OCI-LY3 (cell line): ENCODE measurements at regions not wholly inside any gene's neighbourhood (a gene's known extent, or its start where the extent isn't known, plus 50 kb on each side); places are given as distances from the start of the nearest gene placed in this dataset.

Experiments
- CTCF ChIP-seq: fragments of 200-600, 300-600 bp; sonication (generic); IDR thresholded peaks from 2 replicates; pipeline ENCODE4 v1.5.1; 2014; ENCODE audit warnings: antibody characterized with exemption, low read length, low read depth
- EZH2phosphoT487 ChIP-seq: fragments of 200-600 bp; shearing (Covaris generic); IDR thresholded peaks from 2 replicates; pipeline ENCODE4 v1.6.1; 2018; ENCODE audit warnings: antibody characterized with exemption, mixed run types, low read depth

DNA sequence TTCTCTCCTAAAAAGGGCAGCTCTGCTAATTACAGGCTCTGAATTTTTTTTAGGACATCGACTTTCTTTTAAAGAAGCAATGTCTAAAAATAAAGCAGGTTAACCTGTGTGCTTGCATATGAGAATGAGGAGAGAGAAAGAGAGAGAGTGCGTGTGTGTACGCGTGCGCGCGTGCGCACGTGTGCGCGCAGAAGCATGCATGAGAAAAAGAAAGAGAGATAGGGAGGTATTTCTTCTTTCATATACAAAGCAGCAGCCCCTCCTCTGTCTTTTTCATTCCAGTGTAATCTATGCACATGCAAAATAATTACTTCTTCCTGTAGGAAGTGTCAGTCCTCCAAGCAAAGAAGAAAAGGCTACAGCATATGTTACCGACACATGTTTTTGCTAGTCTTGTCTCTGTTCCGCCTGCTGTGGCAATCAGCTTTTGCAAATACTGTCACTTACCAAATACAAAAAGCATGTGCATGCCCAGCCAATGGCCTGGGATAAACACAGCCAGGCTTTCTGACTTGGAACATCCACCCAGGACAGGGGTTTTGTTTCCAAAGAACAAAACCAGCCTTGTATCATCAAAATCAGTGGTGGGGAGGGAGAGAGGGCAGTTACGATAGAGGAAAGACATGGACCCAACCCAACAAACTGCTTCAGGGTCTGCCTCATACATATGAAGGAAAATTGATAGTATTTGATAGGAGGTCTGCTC, 252.3 kb upstream of the SLC24A2 start:
- TF ChIP-seq CTCF (no peak), EZH2phosphoT487 (no peak)
